GM12875 (cell line): ENCODE measurements at regions not wholly inside any gene's neighbourhood (a gene's known extent, or its start where the extent isn't known, plus 50 kb on each side); places are given as distances from the start of the nearest gene placed in this dataset.

ENCODE experiments used
- H3K4me3 ChIP-seq: one replicate; pipeline ENCODE4 v1.5.1; 2011; ENCODE audit warnings: low read depth, low read length, control low read depth
- TF ChIP-seq, protein P1 (sequence below): IDR thresholded peaks from 2 replicates; pipeline ENCODE4 v1.5.1; 2011; ENCODE audit warnings: low read depth, mild to moderate bottlenecking, control low read depth, inconsistent platforms, low read length, moderate library complexity, borderline replicate concordance; ENCODE audit not compliant: insufficient read depth

GRCh38 chr2:18987016-18987415 lies 371.4 kb downstream of the OSR1 start:
- TF ChIP-seq, protein P1, sequence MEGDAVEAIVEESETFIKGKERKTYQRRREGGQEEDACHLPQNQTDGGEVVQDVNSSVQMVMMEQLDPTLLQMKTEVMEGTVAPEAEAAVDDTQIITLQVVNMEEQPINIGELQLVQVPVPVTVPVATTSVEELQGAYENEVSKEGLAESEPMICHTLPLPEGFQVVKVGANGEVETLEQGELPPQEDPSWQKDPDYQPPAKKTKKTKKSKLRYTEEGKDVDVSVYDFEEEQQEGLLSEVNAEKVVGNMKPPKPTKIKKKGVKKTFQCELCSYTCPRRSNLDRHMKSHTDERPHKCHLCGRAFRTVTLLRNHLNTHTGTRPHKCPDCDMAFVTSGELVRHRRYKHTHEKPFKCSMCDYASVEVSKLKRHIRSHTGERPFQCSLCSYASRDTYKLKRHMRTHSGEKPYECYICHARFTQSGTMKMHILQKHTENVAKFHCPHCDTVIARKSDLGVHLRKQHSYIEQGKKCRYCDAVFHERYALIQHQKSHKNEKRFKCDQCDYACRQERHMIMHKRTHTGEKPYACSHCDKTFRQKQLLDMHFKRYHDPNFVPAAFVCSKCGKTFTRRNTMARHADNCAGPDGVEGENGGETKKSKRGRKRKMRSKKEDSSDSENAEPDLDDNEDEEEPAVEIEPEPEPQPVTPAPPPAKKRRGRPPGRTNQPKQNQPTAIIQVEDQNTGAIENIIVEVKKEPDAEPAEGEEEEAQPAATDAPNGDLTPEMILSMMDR: no peak
- H3K4me3 ChIP-seq: no peak overlapping the region

GRCh38 chr2:18986046-18986445 lies 372.4 kb downstream of the OSR1 start:
- no peak overlapping the region for H3K4me3 ChIP-seq
- TF ChIP-seq, protein P1: no peak

DNA sequence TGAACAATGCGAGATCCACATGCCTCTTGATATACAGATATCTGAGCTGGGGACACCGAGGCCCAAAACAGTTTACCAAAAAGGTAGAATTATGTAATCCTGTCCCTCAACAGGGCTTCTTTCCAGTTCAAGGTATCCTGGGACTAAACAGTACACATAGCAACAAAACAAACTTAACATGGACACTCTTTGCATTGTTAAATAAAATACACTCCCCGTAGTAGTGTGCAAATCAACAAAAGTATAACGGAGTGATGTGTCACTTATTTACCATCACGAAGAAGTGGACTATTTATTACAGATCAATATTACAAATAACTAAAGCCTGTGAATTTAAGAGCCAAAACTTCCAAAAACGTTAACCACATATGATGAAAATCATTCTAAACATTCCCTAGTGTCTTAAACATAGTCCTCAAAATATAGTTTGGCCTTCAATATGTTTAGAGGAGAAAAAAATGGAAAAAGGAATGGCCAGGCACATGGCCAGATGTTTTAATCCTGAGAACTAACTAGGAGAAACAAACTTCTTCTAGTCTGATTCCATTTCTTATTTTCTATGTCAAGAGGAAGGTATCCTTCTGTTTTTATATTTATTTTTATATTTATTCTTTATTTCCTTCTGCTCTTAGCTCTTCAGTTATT lies 377.5 kb downstream of the OSR1 start:
- no peak overlapping the region for H3K4me3 ChIP-seq
- TF ChIP-seq, protein P1: no peak

DNA sequence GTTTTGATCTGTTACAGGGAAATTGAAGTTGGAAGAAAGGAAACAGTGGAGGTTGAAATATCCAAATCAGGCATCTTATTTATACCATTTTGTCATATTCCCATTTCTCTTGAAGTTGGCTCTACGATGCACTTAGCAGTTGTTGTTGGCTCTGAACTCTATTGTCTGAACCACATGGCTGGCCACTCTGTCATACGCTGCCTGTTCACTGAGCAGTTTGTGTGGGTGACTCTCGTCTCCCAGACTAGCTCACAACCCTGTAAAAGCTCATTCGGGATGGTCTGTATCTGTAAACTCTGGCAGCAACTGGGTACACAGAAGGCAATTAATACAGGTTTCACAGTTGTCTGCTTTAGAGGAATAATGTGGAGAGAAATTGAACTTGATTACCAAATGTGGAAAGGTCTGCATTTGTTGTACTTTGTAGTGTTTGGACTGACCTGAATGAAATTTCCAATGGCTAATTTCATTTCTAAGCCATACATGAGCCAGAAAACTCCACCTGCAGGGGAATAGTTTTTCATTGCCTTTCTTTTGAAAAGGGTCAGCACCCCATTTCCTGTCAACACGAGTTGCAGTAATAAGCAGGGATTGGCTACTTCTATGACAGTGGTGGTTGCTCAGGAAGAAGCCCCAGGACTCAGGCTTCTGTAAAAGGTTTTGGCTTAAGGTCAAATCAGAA lies 378.2 kb downstream of the OSR1 start:
- no peak overlapping the region for H3K4me3 ChIP-seq
- TF ChIP-seq, protein P1: no peak

GRCh38 chr2:18977409-18977808 lies 381.0 kb downstream of the OSR1 start:
- TF ChIP-seq, protein P1: no peak
- H3K4me3 ChIP-seq: no peak overlapping the region

DNA sequence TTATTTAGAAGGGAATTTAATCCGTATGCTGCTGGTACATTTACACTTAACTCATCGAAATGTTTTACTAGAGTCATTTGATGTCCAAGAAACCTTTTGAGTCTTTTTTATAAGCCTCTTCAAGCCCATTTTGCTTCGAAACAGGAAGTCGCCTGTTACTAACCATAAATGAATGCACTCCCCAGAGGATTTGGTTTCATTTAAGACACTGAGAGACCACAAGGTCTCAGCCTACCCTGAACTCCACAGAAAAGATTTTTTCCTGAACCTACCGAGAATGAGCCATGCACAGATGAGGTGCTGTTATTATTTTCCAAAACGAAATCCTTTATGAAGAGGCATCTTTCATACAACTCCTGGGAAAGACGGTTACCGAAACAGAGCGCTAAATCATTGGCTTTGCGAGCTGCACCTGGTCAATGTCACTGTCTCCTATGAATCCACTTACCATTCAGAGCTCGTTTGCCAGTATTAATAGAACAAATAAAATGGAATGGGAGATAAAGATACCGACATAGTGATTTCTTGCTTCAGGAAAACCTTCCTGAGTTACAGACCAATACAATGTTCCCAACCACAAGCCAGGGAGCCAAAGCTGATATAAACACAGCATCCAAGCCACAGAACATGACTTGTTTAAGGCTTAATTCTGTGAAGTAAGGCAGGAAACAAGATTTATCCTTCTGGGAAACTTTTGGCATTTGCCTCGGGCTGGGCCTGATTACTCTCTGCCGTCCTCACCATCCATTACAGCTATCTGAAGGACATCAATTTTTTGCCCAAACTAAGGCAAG lies 382.1 kb downstream of the OSR1 start:
- TF ChIP-seq, protein P1: no peak
- no peak overlapping the region for H3K4me3 ChIP-seq
